ENCODE measurements at regions not wholly inside any gene's neighbourhood (a gene's known extent, or its start where the extent isn't known, plus 50 kb on each side); places are given as distances from the start of the nearest gene placed in this dataset.

- dilution Hi-C loops (cut with MboI; ENCODE audit: extremely low pct_ligation_motif_present, low sequenced_read_pairs) = no loop called here
- Histone ChIP-seq H3K9me1 (ENCODE audit: control insufficient read depth, extremely low read depth, insufficient read depth, low read length) (no peaks in the 10 kb centered on the region), H3K9me3 (ENCODE audit: control insufficient read depth, low read depth, low read length) (no peaks in the 10 kb centered on the region), H3K36me3 (ENCODE audit: control insufficient read depth in 2 of 2, extremely low read depth in 1 of 2, insufficient read depth in 2 of 2, low read length in 2 of 2) (no peaks in the 10 kb centered on the region), H3K27me3 (ENCODE audit: control insufficient read depth, extremely low read depth, insufficient read depth, low read length) (no peaks in the 10 kb centered on the region), H3K27ac (ENCODE audit: control insufficient read depth, insufficient read depth, low read length) (no peak overlapping the region), H3K79me2 (ENCODE audit: control insufficient read depth, insufficient read depth, low read length) (no peaks in the 10 kb centered on the region), H2AFZ (ENCODE audit: control insufficient read depth, low read length) (no peak overlapping the region), H3K4me2 (ENCODE audit: control insufficient read depth, extremely low read depth, insufficient read depth, low read depth, low read length) (no peak overlapping the region), H4K20me1 (ENCODE audit: control insufficient read depth, extremely low read depth, insufficient read depth, low read length) (no peaks in the 10 kb centered on the region), H3K9ac (ENCODE audit: control insufficient read depth, extremely low read depth, insufficient read depth, low read length) (no peak overlapping the region), H3K4me3 (ENCODE audit: control insufficient read depth in 2 of 3, extremely low read depth in 1 of 3, insufficient read depth in 2 of 3, low read depth in 1 of 3, low read length in 3 of 3) (no peak overlapping the region), H3K4me1 (ENCODE audit: control insufficient read depth, extremely low read depth, insufficient read depth, low read length) (no peaks in the 10 kb centered on the region)
- FAIRE-seq (no peak), DNase-seq (ENCODE audit: low read depth, low spot score) (no peak)
- TF ChIP-seq EZH2 (IDR thresholded peaks at IDR 0.05; ENCODE audit: low read length) (no peak), CTCF (optimal IDR thresholded peaks at IDR 0.05 in 1 of 3, IDR thresholded peaks at IDR 0.05 in 1 of 3, conservative IDR thresholded peaks at IDR 0.05 in 1 of 3; ENCODE audit: extremely low read depth in 1 of 3, insufficient read depth in 2 of 3, low read length in 3 of 3) (no peak)
Measured at GRCh38 chr13:67498948-67499347, 268.8 kb upstream of the PCDH9 start.

GRCh38 chr13:67493835-67494234, 263.7 kb upstream of the PCDH9 start:
- H3K9ac ChIP-seq (ENCODE audit: control insufficient read depth, extremely low read depth, insufficient read depth, low read length) = no peak overlapping the region
- dilution Hi-C loops (cut with MboI; ENCODE audit: extremely low pct_ligation_motif_present, low sequenced_read_pairs) = no loop called here
- no peaks in the 10 kb centered on the region for H3K36me3 ChIP-seq (ENCODE audit: control insufficient read depth in 2 of 2, extremely low read depth in 1 of 2, insufficient read depth in 2 of 2, low read length in 2 of 2)
- no peaks in the 10 kb centered on the region for H4K20me1 ChIP-seq (ENCODE audit: control insufficient read depth, extremely low read depth, insufficient read depth, low read length)
- H3K79me2 ChIP-seq (ENCODE audit: control insufficient read depth, insufficient read depth, low read length) = no peaks in the 10 kb centered on the region
- H3K4me2 ChIP-seq (ENCODE audit: control insufficient read depth, extremely low read depth, insufficient read depth, low read depth, low read length) = no peak overlapping the region
- DNase-seq (ENCODE audit: low read depth, low spot score) (no peak), FAIRE-seq (no peak)
- H3K4me3 ChIP-seq (ENCODE audit: control insufficient read depth in 2 of 3, extremely low read depth in 1 of 3, insufficient read depth in 2 of 3, low read depth in 1 of 3, low read length in 3 of 3) = no peak overlapping the region
- TF ChIP-seq CTCF (optimal IDR thresholded peaks at IDR 0.05 in 1 of 3, IDR thresholded peaks at IDR 0.05 in 1 of 3, conservative IDR thresholded peaks at IDR 0.05 in 1 of 3; ENCODE audit: extremely low read depth in 1 of 3, insufficient read depth in 2 of 3, low read length in 3 of 3) = no peak
- no peak overlapping the region for H3K27ac ChIP-seq (ENCODE audit: control insufficient read depth, insufficient read depth, low read length)
- no peak overlapping the region for H2AFZ ChIP-seq (ENCODE audit: control insufficient read depth, low read length)
- H3K27me3 ChIP-seq (ENCODE audit: control insufficient read depth, extremely low read depth, insufficient read depth, low read length) = no peaks in the 10 kb centered on the region
- H3K9me1 ChIP-seq (ENCODE audit: control insufficient read depth, extremely low read depth, insufficient read depth, low read length) = no peaks in the 10 kb centered on the region
- no peaks in the 10 kb centered on the region for H3K4me1 ChIP-seq (ENCODE audit: control insufficient read depth, extremely low read depth, insufficient read depth, low read length)
- H3K9me3 ChIP-seq (ENCODE audit: control insufficient read depth, low read depth, low read length) = no peaks in the 10 kb centered on the region

Data from keratinocyte (primary cell).